Erythroblast (primary cell): ENCODE measurements at regions not wholly inside any gene's neighbourhood (a gene's known extent, or its start where the extent isn't known, plus 50 kb on each side); places are given as distances from the start of the nearest gene placed in this dataset.

Experiments used
- DNase-seq, 2 experiments: peaks; one replicate each; lab custom pipeline; 2025; lab: John Stamatoyannopoulos, UW
- GATA1 ChIP-seq: IDR thresholded peaks from 2 replicates; pipeline ENCODE4 v1.6.1; 2011; ENCODE audit warnings: low read depth, mild to moderate bottlenecking, control low read depth, low read length, moderate library complexity
- POLR2A ChIP-seq: IDR thresholded peaks from 2 replicates; pipeline ENCODE4 v1.6.1; 2011; ENCODE audit warnings: mild to moderate bottlenecking, low read length

DNA sequence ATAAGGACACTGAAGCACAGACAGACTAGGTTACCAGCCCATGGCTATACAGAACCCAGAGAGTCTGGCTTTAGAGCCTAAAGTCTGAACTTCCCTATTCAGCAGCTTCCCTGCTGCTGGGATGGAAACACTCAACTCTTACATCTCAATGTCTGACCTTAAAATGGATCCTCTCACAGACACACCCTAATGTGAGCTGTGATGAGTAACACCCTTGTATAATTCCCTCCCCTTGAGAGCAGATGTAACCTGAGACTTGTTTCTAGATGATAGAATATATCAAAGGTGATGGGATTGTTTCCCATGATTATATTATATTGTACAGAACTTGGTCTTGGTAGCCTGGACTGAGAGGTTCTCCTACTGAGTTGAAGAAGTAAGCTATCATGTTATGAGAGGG lies 577.1 kb upstream of the KLHL29 start:
- no peak for TF ChIP-seq GATA1
- no peak for TF ChIP-seq POLR2A
- no peak for DNase-seq

- no peak for DNase-seq
- TF ChIP-seq POLR2A = no peak
- no peak for TF ChIP-seq GATA1
These were observed 574.4 kb upstream of the KLHL29 start for GRCh38 chr2:22810602-22811001.

DNA sequence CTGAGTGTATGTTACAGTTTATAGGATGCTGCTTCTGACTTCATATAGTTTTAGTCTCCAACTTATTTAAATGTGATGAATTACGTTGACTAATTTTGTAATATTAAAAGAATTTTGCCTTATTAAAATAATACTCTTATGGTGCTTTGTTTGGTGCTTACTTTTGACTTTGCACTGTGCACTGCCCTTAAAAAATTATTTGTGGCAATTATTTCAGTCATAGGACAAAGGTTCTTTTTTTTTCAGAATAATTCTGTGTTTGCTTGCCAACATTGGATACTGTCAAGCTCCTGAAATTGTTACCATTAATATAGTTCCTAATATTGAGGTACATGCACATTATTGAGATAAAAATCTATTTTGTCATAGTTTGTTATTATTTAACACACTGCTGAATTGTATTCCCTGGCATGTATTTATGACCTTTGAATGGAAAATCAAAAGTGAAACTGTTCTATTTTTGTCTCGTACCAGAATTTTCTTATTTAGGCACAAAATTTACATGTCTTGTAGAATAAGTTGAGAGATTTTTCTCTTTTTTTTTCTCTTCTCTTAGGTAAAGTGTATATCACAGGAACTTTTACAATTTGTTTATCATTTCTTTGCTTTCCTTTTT lies 572.8 kb upstream of the KLHL29 start:
- TF ChIP-seq POLR2A (no peak), GATA1 (no peak)

GRCh38 chr2:22817197-22817596 lies 567.8 kb upstream of the KLHL29 start:
- no peak for DNase-seq
- no peak for TF ChIP-seq GATA1
- TF ChIP-seq POLR2A = no peak

More for the DNA sequence above, 572.8 kb upstream of the KLHL29 start:
- DNase-seq = no peak

- TF ChIP-seq POLR2A (no peak), GATA1 (no peak)
These were observed 563.5 kb upstream of the KLHL29 start for GRCh38 chr2:22821458-22821857.

DNA sequence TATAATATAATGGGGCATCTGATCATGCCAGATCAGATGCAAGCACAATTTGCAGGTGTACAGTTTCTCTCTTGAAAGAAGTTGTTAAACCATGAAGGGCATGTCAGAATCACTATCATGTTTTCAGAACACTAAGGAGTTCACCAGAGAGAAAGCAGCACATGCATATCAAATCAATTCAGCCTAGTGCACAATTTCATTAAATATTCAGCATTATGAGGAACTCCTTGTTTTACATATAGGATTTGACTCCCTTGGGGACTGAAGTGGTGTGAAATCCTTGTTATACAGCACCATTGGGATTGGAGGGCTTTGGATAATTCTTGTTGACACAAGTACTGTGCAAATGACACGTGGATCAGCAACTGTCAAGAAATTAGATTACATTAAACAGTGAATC lies 562.1 kb upstream of the KLHL29 start:
- no peak for TF ChIP-seq GATA1
- no peak for TF ChIP-seq POLR2A

More at GRCh38 chr2:22821458-22821857, 563.5 kb upstream of the KLHL29 start:
- DNase-seq = no peak

GRCh38 chr2:22824618-22825017 lies 560.4 kb upstream of the KLHL29 start:
- TF ChIP-seq POLR2A (no peak), GATA1 (no peak)
- DNase-seq = no peak

More for the DNA sequence above, 562.1 kb upstream of the KLHL29 start:
- DNase-seq = no peak

DNA sequence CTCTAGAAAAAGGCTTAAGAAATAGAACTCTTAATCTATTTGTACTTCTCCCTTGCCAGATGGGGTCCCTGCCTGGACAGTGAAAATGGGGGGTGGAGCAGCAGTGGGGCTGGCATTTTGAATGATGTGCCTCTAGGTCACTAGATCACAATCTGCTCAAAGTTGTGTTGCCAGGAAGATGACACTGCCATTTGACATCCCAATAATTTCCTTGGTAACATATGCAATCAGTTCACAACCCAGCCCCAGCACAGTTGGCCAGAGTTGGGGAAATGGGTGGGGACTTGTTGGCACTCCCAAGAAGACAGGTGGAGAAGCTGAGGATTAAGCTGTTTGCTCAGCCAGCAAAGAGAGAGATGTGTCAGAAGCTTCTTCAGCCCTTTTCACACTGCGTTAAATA lies 558.3 kb upstream of the KLHL29 start:
- no peak for DNase-seq
- TF ChIP-seq GATA1 = no peak
- no peak for TF ChIP-seq POLR2A

DNA sequence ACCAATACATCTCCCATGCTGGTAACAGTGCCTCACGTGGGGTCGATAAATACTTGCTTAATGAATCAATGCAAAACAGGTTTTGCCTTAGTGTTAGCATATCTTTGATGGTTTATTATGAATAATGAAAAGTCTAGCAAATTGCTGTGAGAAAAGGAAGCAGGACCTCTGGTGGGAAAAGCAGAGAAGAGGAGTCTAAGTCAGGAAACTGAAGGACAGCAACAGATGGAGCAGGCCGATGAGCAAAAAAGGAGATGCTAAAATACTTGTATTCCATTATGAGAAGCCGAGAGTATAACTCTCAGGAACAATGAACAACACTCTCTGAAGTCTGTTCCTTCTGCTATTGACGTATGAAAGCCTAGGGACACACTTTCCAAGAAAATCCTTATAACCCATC lies 555.2 kb upstream of the KLHL29 start:
- no peak for DNase-seq
- TF ChIP-seq POLR2A = no peak
- TF ChIP-seq GATA1 = no peak

DNA sequence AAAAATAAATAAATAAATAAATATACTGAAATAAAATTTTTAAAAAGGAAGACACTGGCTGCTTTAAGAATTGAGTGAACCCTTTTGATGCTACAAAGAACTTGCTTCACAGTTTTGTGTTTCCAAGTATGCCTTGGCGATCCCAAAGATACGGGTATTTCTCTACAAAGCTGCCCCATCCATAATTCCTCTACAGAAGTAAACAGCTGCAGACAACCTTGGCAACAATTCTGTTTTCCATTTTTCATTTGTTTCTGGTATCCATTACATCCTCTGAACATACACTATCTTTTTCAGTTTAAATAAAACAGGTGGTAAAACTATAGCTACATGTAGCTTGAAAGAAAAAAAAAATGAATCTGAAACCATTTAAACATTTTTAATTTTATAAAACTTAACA lies 552.8 kb upstream of the KLHL29 start:
- no peak for TF ChIP-seq GATA1
- TF ChIP-seq POLR2A = no peak
- no peak for DNase-seq

DNA sequence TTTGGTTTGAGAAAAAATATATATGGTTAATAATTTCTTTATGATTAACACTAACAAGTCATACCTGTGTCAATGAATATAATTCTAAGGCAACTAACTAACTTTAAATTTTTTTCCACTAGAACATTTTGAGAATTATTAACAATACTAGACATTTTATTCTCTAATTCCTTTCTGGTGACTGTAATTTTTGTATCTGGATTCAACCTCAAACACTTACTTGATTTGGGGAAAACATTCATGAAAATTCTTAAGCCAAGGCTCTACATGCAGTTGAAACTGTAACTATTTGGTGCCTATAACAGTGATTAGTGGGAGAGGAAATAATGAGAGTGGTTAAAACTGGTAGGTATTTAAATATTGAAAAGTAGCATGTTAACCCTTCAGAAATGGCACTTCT lies 546.5 kb upstream of the KLHL29 start:
- no peak for DNase-seq
- TF ChIP-seq POLR2A = no peak
- TF ChIP-seq GATA1 = no peak

GRCh38 chr2:22842205-22842869 lies 542.6 kb upstream of the KLHL29 start:
- DNase-seq = no peak
- TF ChIP-seq POLR2A = no peak
- TF ChIP-seq GATA1 = no peak

DNA sequence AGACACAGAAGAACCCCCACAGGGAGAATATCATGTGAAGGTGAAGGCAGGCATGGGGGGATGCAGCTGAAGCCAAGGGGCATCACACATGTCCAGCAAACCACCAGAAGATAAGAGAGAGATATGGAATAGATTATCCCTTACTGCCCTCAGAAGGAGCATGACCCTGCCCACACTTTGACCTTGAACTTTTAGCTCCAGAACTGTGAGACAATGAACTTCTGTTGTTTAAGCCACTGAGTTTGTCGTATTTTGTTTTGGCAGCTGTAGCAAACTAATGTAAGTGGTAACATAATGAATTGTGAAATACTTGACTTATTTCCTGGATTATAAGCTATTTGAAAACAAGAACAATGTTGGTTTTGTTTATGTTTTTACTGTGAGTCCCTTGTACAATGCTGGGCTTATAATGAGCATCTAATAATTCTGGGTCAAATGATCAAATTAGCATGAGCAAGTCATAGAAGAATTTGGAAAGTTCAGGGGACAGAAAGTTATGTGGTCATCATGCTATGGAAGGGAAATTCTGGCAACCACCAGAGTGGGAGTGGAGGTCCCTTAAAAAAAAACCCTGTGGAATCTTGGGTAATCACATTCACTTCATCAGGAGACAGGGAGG lies 541.0 kb upstream of the KLHL29 start:
- no peak for DNase-seq
- TF ChIP-seq POLR2A (no peak), GATA1 (no peak)

DNA sequence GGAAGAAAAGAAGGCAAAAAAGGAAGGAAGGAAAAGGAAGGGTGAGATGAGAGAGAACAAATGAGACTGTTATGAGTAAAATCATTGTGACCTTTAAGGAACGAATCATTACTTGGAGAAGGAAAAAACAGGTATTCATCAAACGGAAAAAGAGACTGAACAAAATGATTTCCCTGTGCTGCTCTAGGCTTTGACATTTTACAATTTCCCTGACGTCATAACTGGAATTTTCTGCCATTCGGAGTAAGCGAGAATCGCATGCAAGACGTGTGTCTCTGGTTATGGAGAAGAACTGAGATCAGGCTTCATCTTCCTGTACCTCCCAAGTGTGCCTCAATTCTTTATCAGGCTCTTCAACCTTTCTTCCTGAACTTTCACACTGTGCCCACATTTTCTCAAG lies 534.7 kb upstream of the KLHL29 start:
- DNase-seq = no peak
- TF ChIP-seq GATA1 (no peak), POLR2A (no peak)
